GM19239 (cell line): ENCODE measurements at regions not wholly inside any gene's neighbourhood (a gene's known extent, or its start where the extent isn't known, plus 50 kb on each side); places are given as distances from the start of the nearest gene placed in this dataset.
A peak's percentile ranks its signal among the peaks of the same experiment; 100 is the strongest.

Experiments used
- DNase-seq: peaks from one replicate; pipeline ENCODE4 v3.0.0; 2011; ENCODE audit warnings: low spot score; ENCODE audit not compliant: insufficient read length
- FAIRE-seq: peaks from 2 replicates; lab custom pipeline; 2011; peaks lifted over from hg19 to GRCh38; lab: Jason Lieb, UNC

DNA sequence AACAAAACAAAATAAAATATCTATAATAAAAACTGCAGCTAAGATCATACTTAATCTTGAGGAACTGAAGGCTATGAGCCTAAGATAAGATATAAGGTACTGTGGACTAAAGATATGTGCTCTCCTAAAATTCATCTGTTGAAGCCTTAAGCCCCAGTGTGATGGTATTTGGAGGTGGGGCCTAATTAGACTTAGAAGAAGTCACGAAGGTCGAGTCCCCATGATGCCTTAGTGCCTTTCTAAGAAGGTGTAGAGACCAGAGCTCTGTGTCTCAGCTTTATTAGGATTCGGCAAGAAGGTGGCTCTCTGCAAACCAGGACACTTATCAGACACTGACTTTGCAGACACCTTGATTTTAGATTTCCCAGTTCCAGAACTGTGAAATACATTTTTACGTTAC lies 622.0 kb upstream of the BRINP3 start:
- no peak for FAIRE-seq
- no peak for DNase-seq

DNA sequence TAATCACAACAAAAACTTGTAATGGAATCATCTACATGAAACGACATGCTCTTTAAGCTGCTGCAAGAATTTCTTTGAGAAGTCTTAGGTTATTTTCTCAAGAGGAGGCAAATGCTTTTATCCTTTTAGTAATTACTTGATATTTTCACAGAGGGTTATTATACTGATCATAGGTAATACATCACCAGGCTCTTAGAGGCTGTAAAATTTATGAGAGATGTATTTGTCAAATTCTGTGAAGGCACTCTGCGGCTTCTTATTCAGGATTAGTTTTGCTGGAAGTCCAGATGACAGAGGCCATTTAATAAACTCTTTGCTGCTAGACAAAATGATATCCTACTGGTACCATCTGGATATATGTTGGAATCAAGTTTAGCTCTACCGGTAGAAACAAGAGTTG lies 624.3 kb upstream of the BRINP3 start:
- FAIRE-seq, result no peak
- no peak for DNase-seq

- FAIRE-seq (no peak), DNase-seq (no peak)
Measured at GRCh38 chr1:191125950-191126349, 648.3 kb upstream of the BRINP3 start.

GRCh38 chr1:191134796-191135195 lies 657.1 kb upstream of the BRINP3 start:
- FAIRE-seq (no peak), DNase-seq (no peak)

DNA sequence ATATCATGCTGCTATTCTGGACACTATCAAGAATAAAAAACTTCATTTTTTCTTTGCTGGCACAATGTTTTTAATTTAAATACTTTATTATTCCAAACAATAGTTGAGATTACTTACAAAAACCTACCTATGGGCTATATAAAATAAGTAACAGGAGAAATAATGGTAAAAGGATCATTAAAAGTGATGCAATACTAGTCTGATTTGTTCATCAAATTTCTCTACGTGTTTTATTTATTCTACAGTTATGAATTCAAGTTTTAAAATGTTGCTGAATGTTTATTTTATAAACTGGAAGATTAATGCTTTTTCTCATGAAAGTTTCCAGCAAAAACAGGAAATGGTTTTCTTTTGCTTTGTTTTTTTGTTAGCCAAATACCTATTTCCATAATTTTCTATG lies 662.4 kb upstream of the BRINP3 start:
- no peak for FAIRE-seq
- DNase-seq, result no peak

DNA sequence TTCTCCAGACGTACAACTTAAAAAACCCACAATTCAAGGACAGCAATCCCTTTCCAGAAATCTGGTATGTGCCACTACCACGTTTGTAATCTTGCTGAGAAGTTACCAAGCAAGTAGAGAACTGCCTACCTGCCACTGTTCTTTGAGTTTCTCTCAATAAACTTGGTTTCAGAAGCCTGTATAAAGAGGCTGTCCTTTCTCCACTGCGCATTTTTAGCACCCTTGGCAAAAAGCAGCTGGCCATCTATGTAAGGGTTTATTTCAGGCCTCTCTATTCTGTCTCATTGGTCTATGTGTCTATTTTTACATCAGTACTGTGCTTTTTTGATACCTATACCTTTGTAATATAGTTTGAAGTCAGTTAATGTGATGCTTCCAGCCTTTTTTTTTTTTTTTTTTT lies 665.1 kb upstream of the BRINP3 start:
- FAIRE-seq (peak; percentile 31), DNase-seq (no peak)

- FAIRE-seq (no peak), DNase-seq (no peak)
Measured at GRCh38 chr1:191145834-191146233, 668.2 kb upstream of the BRINP3 start.

DNA sequence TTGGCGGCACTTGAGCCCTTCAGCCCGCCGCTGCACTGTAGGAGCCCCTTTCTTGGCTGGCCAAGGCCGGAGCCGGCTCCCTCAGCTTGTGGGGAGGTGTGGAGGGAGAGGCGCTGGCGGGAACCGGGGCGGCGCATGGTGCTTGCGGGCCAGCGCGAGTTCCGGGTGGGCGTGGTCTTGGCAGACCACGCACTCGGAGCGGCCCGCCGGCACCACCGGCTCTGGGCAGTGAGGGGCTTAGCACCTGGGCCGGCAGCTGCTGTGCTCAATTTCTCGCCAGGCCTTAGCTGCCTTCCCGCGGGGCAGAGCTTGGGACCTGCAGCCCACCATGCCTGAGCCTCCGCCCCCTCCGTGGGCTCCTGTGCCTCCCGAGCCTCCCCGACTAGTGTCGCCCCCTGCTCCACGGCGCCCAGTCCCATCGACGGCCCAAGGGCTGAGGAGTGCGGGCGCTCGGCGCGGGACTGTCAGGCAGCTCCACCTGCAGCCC lies 673.7 kb upstream of the BRINP3 start:
- FAIRE-seq, result no peak
- DNase-seq, result no peak

DNA sequence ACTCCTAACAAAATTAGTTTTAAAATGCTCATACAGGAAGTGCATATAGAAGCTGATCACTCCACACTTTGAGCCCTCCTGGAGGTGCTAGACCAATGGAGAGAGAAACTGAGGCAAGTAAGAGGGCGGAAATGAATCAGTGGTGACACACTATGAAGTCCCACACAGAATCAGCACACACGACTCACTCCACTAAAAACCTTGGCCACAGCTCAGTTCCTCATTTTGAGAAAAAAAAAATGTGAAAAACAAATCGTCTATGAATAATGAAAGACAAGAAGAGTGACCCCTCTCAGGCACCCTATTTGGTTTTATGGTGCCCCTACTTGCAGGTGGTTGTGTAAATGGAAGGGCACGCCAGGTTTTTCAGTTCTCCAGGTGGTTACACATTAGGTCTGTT lies 675.1 kb upstream of the BRINP3 start:
- FAIRE-seq (no peak), DNase-seq (no peak)

DNA sequence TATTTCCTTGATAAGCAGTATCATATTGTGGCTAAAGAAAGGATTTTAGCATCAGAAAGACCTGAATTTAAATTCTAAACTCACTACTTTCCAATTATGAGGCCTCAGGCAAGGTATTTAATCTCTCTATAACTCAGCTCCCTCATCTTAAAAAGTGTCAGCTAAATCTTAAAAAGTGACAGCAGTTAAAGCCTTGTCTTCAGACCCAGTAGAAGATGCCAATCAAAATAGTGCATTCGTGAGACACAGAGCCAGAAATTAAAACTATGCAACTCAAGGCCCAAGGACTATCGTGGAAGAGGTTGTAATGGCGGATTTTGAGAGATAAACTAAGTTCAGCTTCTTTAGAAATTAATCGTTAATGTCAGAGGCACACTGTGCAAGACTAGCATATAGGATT lies 677.5 kb upstream of the BRINP3 start:
- no peak for DNase-seq
- FAIRE-seq, result no peak

GRCh38 chr1:191160837-191161236 lies 683.2 kb upstream of the BRINP3 start:
- FAIRE-seq (no peak), DNase-seq (no peak)

DNA sequence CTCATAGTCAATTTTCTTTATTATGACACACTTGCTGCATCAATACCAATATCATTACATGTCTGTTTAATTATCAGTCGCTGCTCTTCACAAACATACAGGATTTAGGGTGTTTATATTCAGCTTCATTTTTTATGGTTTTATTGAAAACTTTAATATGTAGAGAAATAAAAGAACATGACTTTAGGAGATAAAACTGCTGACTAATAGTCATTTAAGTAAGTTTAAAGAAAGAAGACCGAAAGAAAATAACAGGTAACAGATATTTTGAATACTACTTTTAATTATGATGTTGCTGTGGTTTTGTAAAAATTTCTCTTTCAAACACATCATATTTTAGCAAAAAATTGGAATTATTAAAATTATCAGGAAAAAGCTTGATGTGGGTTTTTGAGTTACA lies 685.1 kb upstream of the BRINP3 start:
- FAIRE-seq (no peak), DNase-seq (no peak)

DNA sequence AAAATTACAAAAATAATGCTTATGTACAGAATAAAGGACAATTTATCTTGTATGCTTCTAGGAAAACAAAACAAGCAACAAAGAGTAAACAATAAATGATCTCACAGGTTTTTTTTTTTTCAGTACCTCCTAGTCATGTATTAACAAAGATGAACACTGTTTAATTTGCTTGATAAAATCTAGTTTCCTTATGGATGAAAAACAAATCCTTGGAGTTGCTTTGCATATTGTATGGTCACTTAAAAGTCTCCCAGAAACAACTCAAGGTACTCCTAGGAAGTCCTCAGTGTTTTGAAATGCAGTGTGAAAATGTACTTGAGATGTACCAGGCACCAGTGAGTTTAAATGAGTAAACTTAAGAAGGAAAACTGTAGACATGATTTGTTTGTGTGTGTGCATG lies 686.0 kb upstream of the BRINP3 start:
- FAIRE-seq (no peak), DNase-seq (no peak)

- FAIRE-seq (peak; percentile 94), DNase-seq (no peak)
Measured at GRCh38 chr1:191174298-191174697, 696.6 kb upstream of the BRINP3 start.

DNA sequence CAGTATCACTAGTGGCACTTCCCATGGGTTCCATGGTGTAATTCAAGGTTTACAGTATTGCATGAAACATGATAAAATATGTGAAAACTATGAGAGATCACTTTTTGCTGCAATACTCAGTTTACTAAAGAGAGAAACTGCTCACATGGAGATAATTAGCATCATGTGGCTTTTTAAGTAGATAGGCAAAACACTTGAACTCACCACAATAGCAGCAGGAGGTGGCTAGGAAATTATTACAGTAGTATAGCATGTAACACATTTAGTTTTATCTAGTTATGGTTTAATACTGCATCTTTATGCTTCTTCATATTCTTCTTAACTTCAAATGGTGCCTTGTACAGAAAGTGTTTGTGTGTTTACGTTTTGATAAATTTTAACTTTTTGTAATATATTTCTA lies 698.5 kb upstream of the BRINP3 start:
- DNase-seq, result no peak
- FAIRE-seq, result no peak

- FAIRE-seq (no peak), DNase-seq (no peak)
Measured at GRCh38 chr1:191206513-191207207, 729.0 kb upstream of the BRINP3 start.

DNA sequence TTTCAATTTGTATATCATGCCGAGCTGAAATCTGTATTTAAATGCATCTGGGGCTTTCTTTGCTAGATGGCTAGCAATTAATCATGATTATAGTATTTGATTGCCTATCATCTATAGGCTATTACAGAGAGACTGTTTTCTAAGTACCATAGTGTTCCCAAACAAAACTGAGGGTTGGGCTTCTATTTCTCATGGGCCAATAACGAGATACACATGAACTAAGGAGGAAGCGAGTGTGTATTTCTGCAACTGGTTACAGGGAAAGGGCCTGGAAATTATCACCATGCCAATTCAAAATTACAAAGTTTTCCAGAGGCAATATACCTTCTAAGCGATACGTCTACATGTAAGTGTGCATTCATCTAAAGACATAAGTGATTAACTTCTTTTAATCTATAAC lies 744.5 kb upstream of the BRINP3 start:
- DNase-seq (no peak), FAIRE-seq (no peak)

DNA sequence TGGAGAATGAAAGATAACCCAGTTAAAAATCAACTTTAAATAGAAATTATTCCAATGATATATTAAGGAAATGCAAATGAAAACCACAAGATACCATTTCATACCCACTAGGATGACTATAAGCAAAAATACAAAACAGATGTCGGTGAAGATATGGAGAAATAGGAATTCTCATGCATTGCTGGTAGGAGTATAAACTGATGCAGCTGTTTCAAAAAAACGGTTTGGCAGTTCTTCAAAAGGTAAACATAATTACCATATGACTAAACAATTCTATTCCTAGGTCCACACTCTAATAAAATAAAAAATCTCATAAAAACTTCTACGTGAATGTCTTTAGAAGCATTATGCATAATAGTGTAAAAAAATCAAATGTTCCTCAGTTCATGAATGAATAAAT lies 763.3 kb upstream of the BRINP3 start:
- no peak for DNase-seq
- FAIRE-seq, result no peak

DNA sequence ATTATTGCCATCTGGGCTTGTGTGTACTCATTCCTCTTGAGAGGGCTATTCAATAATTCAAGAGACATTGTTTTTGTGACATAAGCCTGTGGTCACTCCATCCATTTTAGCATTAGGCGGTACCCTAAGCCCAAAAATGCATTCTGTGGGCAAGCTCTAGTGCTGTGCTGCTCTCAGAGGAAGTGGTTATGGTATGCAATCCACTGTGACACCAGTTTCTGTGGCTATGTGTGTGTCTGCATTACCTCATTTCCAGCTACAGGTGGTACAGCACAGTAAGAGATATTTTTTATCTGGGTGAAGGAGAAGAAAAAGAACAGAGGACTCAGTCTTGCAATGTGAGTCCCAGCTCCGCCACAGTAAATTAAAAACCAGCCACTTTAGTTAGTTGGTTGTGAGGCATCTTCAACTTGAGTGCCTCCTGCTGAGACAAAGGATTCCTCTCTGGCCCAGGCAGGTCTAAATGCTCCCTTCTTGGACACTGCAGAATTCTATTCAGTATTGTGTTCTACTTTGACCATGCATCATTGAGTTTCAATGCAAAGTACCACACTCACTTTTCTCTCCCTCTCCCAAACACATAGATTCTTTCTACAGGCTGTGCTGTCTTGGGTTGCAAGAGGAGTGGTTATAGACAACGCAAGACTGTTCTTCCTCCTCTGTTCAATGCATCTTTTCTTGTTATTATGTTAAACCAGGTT lies 777.8 kb upstream of the BRINP3 start:
- DNase-seq (no peak), FAIRE-seq (no peak)

DNA sequence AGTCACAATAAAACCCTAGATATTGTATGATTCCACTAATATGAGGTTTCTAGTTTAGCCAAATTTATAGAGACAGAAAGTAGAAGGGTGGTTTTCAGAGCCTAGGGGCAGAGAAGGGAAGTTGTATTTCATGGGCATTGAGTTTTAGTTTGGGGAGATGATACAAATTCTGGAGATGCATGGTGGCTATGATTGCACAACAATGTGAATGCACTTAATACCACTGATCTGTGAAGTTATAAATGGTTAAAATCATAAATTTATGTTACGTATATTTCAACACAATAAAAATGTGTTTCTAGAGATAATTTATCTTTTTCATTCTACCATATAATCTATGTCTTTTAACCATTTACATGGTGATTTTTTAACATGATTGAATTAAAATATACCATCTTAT lies 779.3 kb upstream of the BRINP3 start:
- no peak for DNase-seq
- no peak for FAIRE-seq

DNA sequence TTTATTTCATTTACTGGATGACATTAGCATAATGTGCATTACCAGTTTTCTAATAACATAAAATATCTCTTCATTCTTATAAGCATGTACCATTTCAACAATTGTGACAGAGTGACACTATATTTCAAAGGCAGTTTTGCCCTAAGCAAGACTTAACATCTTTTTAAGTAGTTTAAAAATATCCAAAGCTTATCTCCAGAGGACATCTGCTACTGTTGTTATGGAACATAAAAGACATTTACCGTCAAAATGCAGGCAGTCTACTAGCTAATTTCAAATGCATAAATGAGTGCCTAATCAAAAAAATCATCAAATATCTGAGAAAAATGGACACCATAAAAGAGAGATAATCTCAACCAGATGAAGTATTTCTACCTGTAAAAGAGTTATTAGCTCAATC lies 782.4 kb upstream of the BRINP3 start:
- FAIRE-seq, result no peak
- DNase-seq, result no peak

- DNase-seq (no peak), FAIRE-seq (no peak)
Measured at GRCh38 chr1:191261111-191261510, 783.4 kb upstream of the BRINP3 start.
